C4-2B (cell line): ENCODE measurements at regions not wholly inside any gene's neighbourhood (a gene's known extent, or its start where the extent isn't known, plus 50 kb on each side); places are given as distances from the start of the nearest gene placed in this dataset.

Experiments
- H3K27ac ChIP-seq: fragments of 450-650 bp; 2 replicates; pipeline ENCODE4 v1.5.1; 2017
- ZFX ChIP-seq: fragments of 450-650 bp; IDR thresholded peaks from 2 replicates; pipeline ENCODE4 v1.6.1; 2017
- TF ChIP-seq, protein P1 (sequence below): fragments of 450-650 bp; conservative IDR thresholded peaks from 2 replicates; pipeline ENCODE4 v1.5.1; 2017; ENCODE audit warnings: mild to moderate bottlenecking

DNA sequence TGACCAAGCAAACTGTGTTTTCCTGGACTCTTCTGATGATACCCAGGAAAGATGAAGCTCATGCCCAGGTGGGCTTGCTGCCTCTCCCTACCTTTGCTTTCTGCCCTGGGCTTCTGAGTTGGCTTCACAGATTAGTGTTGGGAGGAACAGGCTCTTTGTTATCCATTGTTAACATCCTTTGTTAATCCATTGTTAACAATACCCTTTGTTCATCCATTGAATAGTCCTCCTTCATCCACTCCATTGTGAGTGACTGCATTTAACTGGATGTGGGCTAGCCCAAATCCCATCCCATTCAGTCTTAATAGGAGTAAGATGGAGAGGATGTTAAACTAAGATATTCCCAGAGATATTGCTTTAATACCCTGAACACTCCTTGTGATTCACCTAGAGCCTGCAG lies 199.0 kb upstream of the LNX1 start:
- TF ChIP-seq, protein P1, sequence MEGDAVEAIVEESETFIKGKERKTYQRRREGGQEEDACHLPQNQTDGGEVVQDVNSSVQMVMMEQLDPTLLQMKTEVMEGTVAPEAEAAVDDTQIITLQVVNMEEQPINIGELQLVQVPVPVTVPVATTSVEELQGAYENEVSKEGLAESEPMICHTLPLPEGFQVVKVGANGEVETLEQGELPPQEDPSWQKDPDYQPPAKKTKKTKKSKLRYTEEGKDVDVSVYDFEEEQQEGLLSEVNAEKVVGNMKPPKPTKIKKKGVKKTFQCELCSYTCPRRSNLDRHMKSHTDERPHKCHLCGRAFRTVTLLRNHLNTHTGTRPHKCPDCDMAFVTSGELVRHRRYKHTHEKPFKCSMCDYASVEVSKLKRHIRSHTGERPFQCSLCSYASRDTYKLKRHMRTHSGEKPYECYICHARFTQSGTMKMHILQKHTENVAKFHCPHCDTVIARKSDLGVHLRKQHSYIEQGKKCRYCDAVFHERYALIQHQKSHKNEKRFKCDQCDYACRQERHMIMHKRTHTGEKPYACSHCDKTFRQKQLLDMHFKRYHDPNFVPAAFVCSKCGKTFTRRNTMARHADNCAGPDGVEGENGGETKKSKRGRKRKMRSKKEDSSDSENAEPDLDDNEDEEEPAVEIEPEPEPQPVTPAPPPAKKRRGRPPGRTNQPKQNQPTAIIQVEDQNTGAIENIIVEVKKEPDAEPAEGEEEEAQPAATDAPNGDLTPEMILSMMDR: no peak
- no peak for TF ChIP-seq ZFX
- H3K27ac ChIP-seq: no peak overlapping the region

DNA sequence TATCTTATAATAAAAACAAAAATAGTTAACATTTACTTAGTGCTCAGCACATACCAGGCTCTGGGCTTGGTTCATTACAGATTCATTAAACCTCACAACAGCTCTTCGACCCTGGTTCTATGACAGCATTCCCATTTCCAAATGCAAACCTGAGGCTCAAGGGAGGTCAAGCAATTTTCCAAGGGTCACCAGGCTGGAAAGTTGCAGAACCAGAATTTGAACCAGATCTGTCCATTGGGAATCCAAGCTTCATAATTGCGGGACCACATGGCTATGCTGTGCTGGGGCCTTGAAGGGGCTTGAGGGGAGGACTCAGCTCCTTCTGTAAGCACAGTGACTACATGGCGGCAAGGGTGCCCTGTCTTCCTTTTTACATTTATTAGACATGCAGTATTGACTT lies 197.3 kb upstream of the LNX1 start:
- H3K27ac ChIP-seq: no peak overlapping the region
- TF ChIP-seq, protein P1: no peak
- no peak for TF ChIP-seq ZFX

DNA sequence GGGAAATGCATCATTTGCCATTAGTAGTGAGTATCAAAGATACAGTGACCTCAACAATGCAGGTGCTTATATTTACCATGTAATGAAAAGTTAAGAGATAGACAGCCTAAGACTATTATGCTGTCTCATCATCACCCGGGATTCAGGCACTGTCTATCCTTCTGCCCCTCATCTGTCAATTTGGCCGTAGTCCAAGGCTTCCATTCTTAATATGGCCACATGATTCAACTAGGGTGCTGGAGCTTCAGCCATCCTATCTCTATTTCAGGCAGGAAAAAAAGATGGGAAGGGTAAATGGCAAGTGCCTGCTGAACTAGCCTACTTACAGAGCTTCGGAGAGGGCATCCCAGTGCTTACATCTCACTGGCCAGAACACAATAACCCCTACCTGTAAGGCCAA lies 196.7 kb upstream of the LNX1 start:
- no peak for TF ChIP-seq ZFX
- TF ChIP-seq, protein P1: no peak
- H3K27ac ChIP-seq: no peak overlapping the region

DNA sequence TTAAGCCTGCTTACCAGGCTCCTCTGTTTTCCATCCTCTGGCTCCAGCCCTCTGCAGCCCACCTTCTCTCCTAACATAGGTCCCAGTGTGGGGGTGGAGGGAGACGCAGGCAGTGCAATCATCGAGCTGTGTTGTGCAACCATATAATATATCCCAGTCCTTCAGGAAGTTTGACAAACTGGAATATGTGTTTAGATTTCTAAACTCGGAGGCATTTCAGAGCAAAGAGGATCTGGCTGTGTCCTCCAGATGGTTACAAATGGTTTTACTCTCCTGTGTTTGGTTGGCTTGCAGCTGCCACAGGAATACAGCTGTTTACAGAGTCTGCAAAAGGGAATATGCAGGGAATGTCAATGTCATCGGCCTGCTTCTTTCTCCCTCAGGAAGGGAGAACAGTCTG lies 195.3 kb upstream of the LNX1 start:
- H3K27ac ChIP-seq: no peak overlapping the region
- TF ChIP-seq ZFX: no peak
- TF ChIP-seq, protein P1: no peak

DNA sequence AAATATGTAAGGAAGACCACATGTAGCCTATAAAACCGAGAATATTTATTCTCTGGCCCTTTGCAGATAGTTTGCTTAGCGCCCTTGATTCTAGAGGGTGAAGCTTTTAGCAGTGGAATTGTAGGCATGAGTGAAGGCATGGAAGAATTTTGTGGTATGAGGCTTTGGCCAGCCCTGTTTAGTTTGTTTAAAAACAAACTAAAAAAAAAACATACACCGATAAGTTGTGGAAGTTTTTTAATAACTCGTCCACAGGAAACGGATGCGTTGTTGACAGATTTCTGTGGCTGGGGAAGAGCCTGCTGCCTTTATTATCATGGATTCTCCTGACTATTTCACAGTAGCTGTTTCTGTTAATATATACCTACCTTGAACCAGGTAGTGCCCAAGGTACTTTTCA lies 194.7 kb upstream of the LNX1 start:
- H3K27ac ChIP-seq: no peak overlapping the region
- TF ChIP-seq, protein P1: no peak
- TF ChIP-seq ZFX: no peak

DNA sequence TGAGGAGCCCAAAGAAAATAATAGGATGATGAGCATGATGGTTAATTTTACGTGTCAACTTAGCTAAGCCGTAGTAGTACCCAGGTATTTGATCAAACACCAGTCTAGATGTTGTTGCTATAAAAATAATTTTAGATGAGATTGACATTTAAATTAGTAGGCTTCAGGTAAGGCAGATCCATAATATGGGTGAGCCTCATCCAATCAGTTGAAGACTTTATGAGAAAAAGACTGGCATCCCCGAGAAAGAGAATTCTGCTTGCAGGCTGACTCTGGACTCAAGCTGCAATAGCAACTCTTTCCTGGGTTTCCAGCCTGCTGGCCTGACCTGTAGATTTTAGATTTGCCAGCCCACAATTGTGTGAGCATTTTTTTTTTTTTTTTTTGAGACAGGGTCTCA lies 192.8 kb upstream of the LNX1 start:
- H3K27ac ChIP-seq: no peak overlapping the region
- no peak for TF ChIP-seq ZFX
- TF ChIP-seq, protein P1: no peak

DNA sequence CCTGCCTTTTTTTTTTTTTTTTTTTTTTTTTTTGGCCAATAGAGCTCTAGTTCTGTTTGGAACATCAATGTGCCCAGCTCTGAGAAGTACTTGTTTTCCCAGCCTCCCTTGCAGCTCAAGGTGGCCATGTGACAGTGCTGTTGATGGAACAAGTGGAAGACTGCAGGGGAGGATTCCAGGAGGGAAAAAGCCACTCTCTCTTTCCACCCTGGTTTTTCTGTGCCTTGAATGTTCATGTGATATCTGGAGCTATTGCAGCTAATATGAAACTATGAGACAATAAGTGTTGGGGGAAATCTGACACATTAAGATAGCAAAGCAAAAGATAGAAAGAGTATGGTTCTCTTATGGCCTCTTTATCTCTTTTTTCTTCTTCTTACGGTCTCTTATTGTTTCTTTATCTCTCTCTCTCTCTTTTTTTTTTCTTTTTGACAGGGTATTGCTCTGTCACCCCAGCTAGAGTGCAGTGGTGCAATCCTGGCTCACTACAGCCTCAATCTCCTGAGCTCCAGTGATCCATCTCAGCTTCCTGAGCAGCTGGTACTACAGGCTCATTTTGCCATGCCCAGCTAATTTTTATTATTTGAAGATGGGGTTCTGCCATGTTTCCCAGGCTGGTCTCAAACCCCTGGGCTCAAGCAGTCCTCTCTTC lies 192.0 kb upstream of the LNX1 start:
- no peak for TF ChIP-seq ZFX
- TF ChIP-seq, protein P1: no peak
- no peak overlapping the region for H3K27ac ChIP-seq
